Mesenchymal stem cell (in vitro differentiated cells and primary cell): ENCODE measurements at regions not wholly inside any gene's neighbourhood (a gene's known extent, or its start where the extent isn't known, plus 50 kb on each side); places are given as distances from the start of the nearest gene placed in this dataset.

ENCODE experiments used
- DNase-seq: peaks from one replicate; pipeline ENCODE4 v3.0.0-alpha.2; 2013
- H2AFZ ChIP-seq: one replicate; pipeline ENCODE4 v1.6.1; 2013; ENCODE audit warnings: low read depth, mild to moderate bottlenecking, control low read depth, inconsistent platforms, low read length, moderate library complexity
- H2AK5ac ChIP-seq: 2 replicates; pipeline ENCODE4 v1.6.1; 2013; ENCODE audit warnings: low read length, moderate library complexity, mild to moderate bottlenecking, inconsistent platforms; ENCODE audit not compliant: severe bottlenecking
- H2BK120ac ChIP-seq: one replicate; pipeline ENCODE4 v1.6.1; 2013; ENCODE audit warnings: low read depth, mild to moderate bottlenecking, inconsistent platforms, low read length, moderate library complexity
- H2BK12ac ChIP-seq, 2 experiments: one replicate each; pipeline ENCODE4 v1.6.1; 2013; ENCODE audit warnings: inconsistent platforms in 2 of 2, low read length in 2 of 2, mild to moderate bottlenecking in 2 of 2, moderate library complexity in 2 of 2, control low read depth in 1 of 2
- H2BK15ac ChIP-seq: one replicate; pipeline ENCODE4 v1.6.1; 2013; ENCODE audit warnings: mild to moderate bottlenecking, low read depth, inconsistent platforms; ENCODE audit not compliant: poor library complexity, severe bottlenecking
- H2BK5ac ChIP-seq: 2 replicates; pipeline ENCODE4 v1.6.1; 2013; ENCODE audit warnings: low read depth, mild to moderate bottlenecking, low read length, control low read depth, inconsistent platforms; ENCODE audit not compliant: poor library complexity, severe bottlenecking
- H3K14ac ChIP-seq, 2 experiments: one replicate each; pipeline ENCODE4 v1.6.1; 2013; ENCODE audit warnings: inconsistent platforms in 2 of 2, low read length in 2 of 2, control low read depth in 1 of 2, mild to moderate bottlenecking in 1 of 2, moderate library complexity in 1 of 2
- H3K18ac ChIP-seq, 2 experiments: one replicate each; pipeline ENCODE4 v1.6.1; 2013; ENCODE audit warnings: inconsistent platforms in 2 of 2, low read length in 2 of 2, control low read depth in 1 of 2, low read depth in 1 of 2, mild to moderate bottlenecking in 1 of 2
- H3K23ac ChIP-seq, 2 experiments: one replicate each; pipeline ENCODE4 v1.6.1; 2013; ENCODE audit warnings: inconsistent platforms in 2 of 2, low read length in 2 of 2, mild to moderate bottlenecking in 2 of 2, moderate library complexity in 2 of 2, control low read depth in 1 of 2
- H3K27ac ChIP-seq: 2 replicates; pipeline ENCODE4 v1.5.1; 2013; ENCODE audit warnings: mild to moderate bottlenecking, moderate library complexity, low read length, control low read depth, inconsistent platforms; ENCODE audit not compliant: poor library complexity, severe bottlenecking
- H3K27me3 ChIP-seq, 2 experiments: 2 replicates each; pipeline versions ENCODE4 v1.6.1 to v1.7.0; 2013; ENCODE audit warnings: low read length in 2 of 2, mild to moderate bottlenecking in 2 of 2, moderate library complexity in 2 of 2, control low read depth in 1 of 2, inconsistent platforms in 1 of 2; ENCODE audit not compliant: control insufficient read depth in 1 of 2, insufficient read depth in 1 of 2
- H3K36me3 ChIP-seq, 2 experiments: 2 replicates each; pipeline versions ENCODE4 v1.6.1 to v1.7.0; 2013; ENCODE audit warnings: low read length in 2 of 2, control low read depth in 1 of 2, inconsistent platforms in 1 of 2, low read depth in 1 of 2, mild to moderate bottlenecking in 1 of 2; ENCODE audit not compliant: insufficient read depth in 2 of 2, control insufficient read depth in 1 of 2
- H3K4ac ChIP-seq, 2 experiments: one replicate each; pipeline ENCODE4 v1.6.1; 2013; ENCODE audit warnings: inconsistent platforms in 2 of 2, low read length in 2 of 2, mild to moderate bottlenecking in 2 of 2, moderate library complexity in 2 of 2, control low read depth in 1 of 2, low read depth in 1 of 2
- H3K4me1 ChIP-seq: 2 replicates; pipeline ENCODE4 v1.6.1; 2013; ENCODE audit warnings: low read depth, low read length, control low read depth; ENCODE audit not compliant: control insufficient read depth, insufficient read depth
- H3K4me2 ChIP-seq: 2 replicates; pipeline ENCODE4 v1.6.1; 2013; ENCODE audit warnings: low read length, mild to moderate bottlenecking, inconsistent platforms; ENCODE audit not compliant: poor library complexity, severe bottlenecking
- H3K4me3 ChIP-seq, 2 experiments: 2 replicates each; pipeline versions ENCODE4 v1.5.1 to v1.7.0; 2013; ENCODE audit warnings: low read length in 2 of 2, mild to moderate bottlenecking in 2 of 2, control low read depth in 1 of 2, low read depth in 1 of 2; ENCODE audit not compliant: insufficient read depth in 1 of 2
- H3K79me1 ChIP-seq: replicated peaks from 2 replicates; pipeline ENCODE4 v1.6.1; 2013; ENCODE audit warnings: mild to moderate bottlenecking, control low read depth, low read length, inconsistent platforms; ENCODE audit not compliant: poor library complexity, severe bottlenecking
- H3K9ac ChIP-seq: 2 replicates; pipeline ENCODE4 v1.7.0; 2013; ENCODE audit warnings: mild to moderate bottlenecking, low read length, moderate library complexity
- H3K9me3 ChIP-seq: 2 replicates; pipeline ENCODE4 v1.7.0; 2013; ENCODE audit warnings: mild to moderate bottlenecking, low read length; ENCODE audit not compliant: control insufficient read depth
- H4K8ac ChIP-seq: one replicate; pipeline ENCODE4 v1.6.1; 2013; ENCODE audit warnings: inconsistent platforms, mild to moderate bottlenecking, low read length, moderate library complexity
- H4K91ac ChIP-seq: one replicate; pipeline ENCODE4 v1.6.1; 2013; ENCODE audit warnings: mild to moderate bottlenecking, low read length, inconsistent platforms
- WGBS: methylation state at CpG from one replicate; pipeline ENCODE4 v1.1.7; 2013; ENCODE audit warnings: mixed read lengths; 5-methylcytosine and 5-hydroxymethylcytosine counted together

DNA sequence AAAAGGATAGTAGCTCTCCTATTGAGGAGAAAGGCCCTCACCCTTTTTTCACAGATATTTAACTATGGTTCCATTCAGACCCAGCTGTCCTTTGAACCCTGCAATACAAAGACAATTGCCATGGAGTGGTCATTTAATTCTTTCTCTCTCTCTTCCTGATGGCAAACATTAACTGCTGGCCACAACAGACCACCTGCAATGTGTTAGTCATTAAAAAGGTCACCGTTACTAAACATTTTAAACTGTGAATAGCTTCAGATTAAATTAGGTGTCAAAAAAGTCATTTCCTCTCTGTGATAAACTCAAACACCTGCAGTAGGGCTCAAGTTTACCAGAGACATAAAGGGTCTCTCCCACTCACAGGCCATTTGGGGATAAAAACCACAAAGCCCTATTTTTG is 697.2 kb downstream of the TOX3 start:
- no peak overlapping the region for H3K18ac ChIP-seq
- no peak overlapping the region for H2AFZ ChIP-seq
- H3K23ac ChIP-seq = no peak overlapping the region
- no peaks in the 10 kb centered on the region for H3K9me3 ChIP-seq
- no peak overlapping the region for H3K4me3 ChIP-seq
- H3K79me1 ChIP-seq = no peaks in the 10 kb centered on the region
- no peak overlapping the region for H2BK12ac ChIP-seq
- H2BK120ac ChIP-seq = no peak overlapping the region
- no peak overlapping the region for H4K8ac ChIP-seq
- no peak overlapping the region for H4K91ac ChIP-seq
- H3K4me2 ChIP-seq = no peak overlapping the region
- H2BK5ac ChIP-seq = peak overlapping the region; percentile 35
- H3K4ac ChIP-seq = no peak overlapping the region
- peaks cover 0 to 3% of the 10 kb centered on the region in 2 experiments for H3K27me3 ChIP-seq
- 75% methylated on average over 1 of the region's 1 CpG for WGBS
- H2AK5ac ChIP-seq = no peak overlapping the region
- no peak overlapping the region for H2BK15ac ChIP-seq
- peaks cover 12% of the 10 kb centered on the region for H3K4me1 ChIP-seq
- H3K27ac ChIP-seq = no peak overlapping the region
- no peak for DNase-seq
- no peak overlapping the region for H3K9ac ChIP-seq
- H3K14ac ChIP-seq = no peak overlapping the region
- no peaks in the 10 kb centered on the region for H3K36me3 ChIP-seq

DNA sequence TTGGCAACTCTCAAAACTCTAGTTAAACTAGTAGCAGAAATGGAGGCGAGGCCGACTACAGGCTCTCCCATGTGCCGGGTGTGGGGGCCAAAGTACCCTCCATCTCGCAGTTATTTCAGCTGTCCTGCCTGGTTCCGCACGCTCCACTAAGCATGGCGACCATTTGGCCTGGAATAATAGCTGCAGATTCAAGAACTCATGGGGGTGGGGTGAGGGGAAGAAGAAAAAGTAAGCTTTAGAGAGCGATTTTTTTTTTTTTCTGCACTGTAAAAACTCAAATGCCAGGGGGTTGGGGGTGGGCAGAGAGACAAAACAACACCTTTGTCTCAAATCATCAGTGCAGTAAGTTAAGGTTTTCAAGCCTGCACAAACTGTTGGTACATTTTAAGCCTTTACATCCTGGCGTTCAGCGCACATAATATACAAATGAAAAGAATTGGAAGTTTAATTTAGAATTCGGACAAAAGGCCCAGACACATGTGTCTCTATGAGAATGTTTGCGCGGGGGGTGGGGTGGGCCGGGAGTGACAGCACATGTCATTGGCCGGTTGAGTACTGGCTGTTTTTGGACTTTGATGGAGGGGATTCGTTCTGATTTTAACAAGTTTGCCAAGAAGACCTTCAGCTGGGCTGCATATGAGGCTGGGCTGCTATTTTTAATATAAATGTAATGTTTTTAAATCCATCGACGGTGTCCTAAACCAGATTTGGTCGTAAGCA is 694.7 kb upstream of the SALL1 start:
- peak overlapping the region; percentile 59 for H3K27ac ChIP-seq
- no peak overlapping the region for H3K18ac ChIP-seq
- no peak overlapping the region for H3K14ac ChIP-seq
- no peak overlapping the region for H3K4me2 ChIP-seq
- H2AK5ac ChIP-seq = no peak overlapping the region
- no peak overlapping the region for H2BK12ac ChIP-seq
- no peak overlapping the region for H2BK15ac ChIP-seq
- no peak overlapping the region for H4K8ac ChIP-seq
- no peaks in the 10 kb centered on the region for H3K9me3 ChIP-seq
- no peak overlapping the region for H3K23ac ChIP-seq
- no peak overlapping the region for H3K4me3 ChIP-seq
- H3K79me1 ChIP-seq = no peaks in the 10 kb centered on the region
- no peak overlapping the region for H2AFZ ChIP-seq
- no peak overlapping the region for H3K9ac ChIP-seq
- H4K91ac ChIP-seq = no peak overlapping the region
- DNase-seq = no peak
- peaks cover 8% of the 10 kb centered on the region for H3K4me1 ChIP-seq
- H3K4ac ChIP-seq = no peak overlapping the region
- peaks cover 0 to 2% of the 10 kb centered on the region in 2 experiments for H3K27me3 ChIP-seq
- H2BK120ac ChIP-seq = no peak overlapping the region
- H3K36me3 ChIP-seq = no peaks in the 10 kb centered on the region
- WGBS = 94% methylated on average over 19 of the region's 19 CpGs
- no peak overlapping the region for H2BK5ac ChIP-seq

DNA sequence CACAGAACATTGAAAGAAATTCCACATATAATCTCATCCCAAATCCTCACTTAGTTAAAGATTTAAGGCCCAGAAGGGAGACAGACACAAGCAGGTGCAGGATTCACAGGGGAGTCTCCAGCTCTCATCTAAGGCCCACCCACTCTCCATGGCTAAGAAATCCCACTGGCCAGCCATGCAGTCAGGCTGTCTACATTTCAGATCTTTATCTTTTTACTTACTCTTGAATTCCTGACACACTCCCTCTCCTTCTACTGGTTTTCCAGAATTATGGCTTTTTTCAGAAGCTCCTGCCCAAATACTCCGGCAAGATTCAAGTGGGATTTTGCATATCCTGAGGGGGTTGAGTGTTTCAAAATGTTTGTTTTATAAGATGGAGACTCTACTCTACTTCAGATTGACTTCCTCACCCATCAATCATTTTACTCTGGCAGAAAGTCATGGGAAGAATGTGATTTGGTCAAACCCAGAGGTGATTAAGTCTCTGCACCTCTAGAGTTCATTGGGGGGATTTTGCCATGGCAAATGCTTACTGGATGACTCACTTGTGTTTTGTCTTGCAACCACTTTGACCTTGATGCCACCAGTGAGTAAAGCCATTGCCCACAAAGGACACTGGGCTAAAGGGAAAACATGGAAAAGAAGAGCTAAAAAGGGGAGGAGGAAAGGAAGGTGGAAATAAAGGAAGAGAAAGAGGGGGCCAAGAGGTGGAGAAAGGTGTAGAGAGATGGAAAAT is 688.8 kb upstream of the SALL1 start:
- Histone ChIP-seq H2AK5ac (no peak overlapping the region), H2BK5ac (no peak overlapping the region), H3K4me2 (no peak overlapping the region), H3K9ac (no peak overlapping the region), H3K18ac (no peak overlapping the region), H4K91ac (no peak overlapping the region), H2BK120ac (no peak overlapping the region), H3K14ac (no peak overlapping the region), H3K79me1 (no peaks in the 10 kb centered on the region), H3K4me3 (no peak overlapping the region), H3K27ac (no peak overlapping the region), H2AFZ (no peak overlapping the region), H3K36me3 (no peaks in the 10 kb centered on the region), H3K27me3 (peaks cover 0 to 7% of the 10 kb centered on the region in 2 experiments), H2BK12ac (no peak overlapping the region), H3K23ac (no peak overlapping the region), H3K4me1 (peaks cover 1% of the 10 kb centered on the region), H4K8ac (no peak overlapping the region), H2BK15ac (no peak overlapping the region), H3K4ac (no peak overlapping the region), H3K9me3 (no peaks in the 10 kb centered on the region)
- peak; percentile 67 for DNase-seq
- no CpG with 5 or more reads among the region's 1 CpG for WGBS

DNA sequence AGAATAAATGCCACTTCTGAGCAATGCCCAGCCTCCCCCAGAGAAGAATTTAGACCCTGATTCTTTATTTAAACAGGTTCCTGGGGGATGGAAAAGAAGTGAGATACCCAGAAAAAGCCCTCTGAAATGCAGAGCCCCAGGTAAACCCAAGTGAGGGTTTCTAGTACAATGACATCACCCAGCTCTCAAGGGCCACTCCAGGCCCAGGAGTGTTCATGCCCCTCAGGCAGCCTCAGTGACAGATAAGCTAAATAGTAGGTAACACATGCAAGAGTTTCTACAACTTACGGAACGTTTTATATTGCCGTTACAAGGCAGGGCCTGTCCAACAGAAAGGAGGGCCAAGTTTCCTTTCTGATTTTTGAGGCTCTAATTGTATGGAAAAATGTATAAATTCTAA is 683.7 kb upstream of the SALL1 start:
- peaks cover 0 to 2% of the 10 kb centered on the region in 2 experiments for H3K27me3 ChIP-seq
- H3K4me1 ChIP-seq = peaks cover 1% of the 10 kb centered on the region
- H3K9ac ChIP-seq = no peak overlapping the region
- H3K14ac ChIP-seq = no peak overlapping the region
- H2AK5ac ChIP-seq = no peak overlapping the region
- no peak overlapping the region for H2AFZ ChIP-seq
- H2BK12ac ChIP-seq = no peak overlapping the region
- H2BK15ac ChIP-seq = no peak overlapping the region
- no peak overlapping the region for H3K27ac ChIP-seq
- H3K4ac ChIP-seq = no peak overlapping the region
- no peak overlapping the region for H3K18ac ChIP-seq
- DNase-seq = no peak
- H2BK5ac ChIP-seq = no peak overlapping the region
- no peak overlapping the region for H4K91ac ChIP-seq
- no peaks in the 10 kb centered on the region for H3K36me3 ChIP-seq
- no peak overlapping the region for H4K8ac ChIP-seq
- no peak overlapping the region for H3K4me2 ChIP-seq
- H3K79me1 ChIP-seq = no peaks in the 10 kb centered on the region
- 97% methylated on average over 3 of the region's 3 CpGs for WGBS
- H3K4me3 ChIP-seq = no peak overlapping the region
- H3K9me3 ChIP-seq = no peaks in the 10 kb centered on the region
- H2BK120ac ChIP-seq = no peak overlapping the region
- H3K23ac ChIP-seq = no peak overlapping the region
